ENCODE measurements at regions not wholly inside any gene's neighbourhood (a gene's known extent, or its start where the extent isn't known, plus 50 kb on each side); places are given as distances from the start of the nearest gene placed in this dataset.

DNA sequence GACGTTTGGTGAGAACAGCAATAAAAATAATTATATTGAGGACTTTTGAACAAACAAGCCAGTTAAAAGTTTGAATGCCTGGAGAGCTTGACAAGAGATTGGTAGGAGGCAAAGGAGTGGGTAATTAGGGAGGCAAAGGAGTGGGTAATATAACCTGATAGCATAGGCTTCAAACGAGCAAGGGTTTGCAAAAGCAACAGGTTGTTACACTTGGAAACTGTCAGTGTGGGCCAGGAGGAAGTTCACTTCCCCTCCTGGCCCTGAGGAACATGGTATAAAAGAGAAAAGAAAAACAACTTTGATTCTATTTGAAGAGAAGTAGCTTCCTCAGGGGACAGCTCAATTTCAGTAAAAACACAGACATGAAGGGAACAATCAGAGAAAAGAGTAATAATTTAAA lies 121.7 kb downstream of the CCER1 start:
- DNase-seq (ENCODE audit: low read depth) = no peak
- no peak overlapping the region for H3K4me3 ChIP-seq (ENCODE audit: low read depth, low read length)
- no peak for TF ChIP-seq CTCF (IDR thresholded peaks at IDR 0.05; ENCODE audit: insufficient read depth, low read depth, low read length)

DNA sequence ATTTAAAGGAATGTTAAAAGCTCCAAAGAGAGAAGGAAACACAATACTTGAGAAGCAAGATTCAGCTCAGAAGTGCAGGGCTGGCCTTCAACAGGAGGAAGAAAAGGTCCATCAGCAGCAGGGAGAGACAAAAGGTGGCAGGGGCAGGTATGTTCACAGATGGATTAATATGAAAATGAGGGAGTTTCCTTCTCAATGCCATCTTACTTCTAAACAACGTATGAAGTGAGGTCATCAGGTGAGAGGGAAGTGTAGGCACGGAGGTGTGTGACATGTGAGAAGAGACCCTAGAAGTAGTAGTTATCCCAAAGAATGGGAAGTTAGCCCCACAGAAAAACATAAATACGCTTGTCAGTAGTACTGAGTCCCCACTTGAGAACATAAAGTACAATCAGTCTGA lies 122.5 kb downstream of the CCER1 start:
- H3K4me3 ChIP-seq (ENCODE audit: low read depth, low read length) = no peak overlapping the region
- no peak for TF ChIP-seq CTCF (IDR thresholded peaks at IDR 0.05; ENCODE audit: insufficient read depth, low read depth, low read length)
- no peak for DNase-seq (ENCODE audit: low read depth)

GRCh38 chr12:90831712-90832111 lies 123.3 kb downstream of the CCER1 start:
- no peak for DNase-seq (ENCODE audit: low read depth)
- H3K4me3 ChIP-seq (ENCODE audit: low read depth, low read length) = no peak overlapping the region
- TF ChIP-seq CTCF (IDR thresholded peaks at IDR 0.05; ENCODE audit: insufficient read depth, low read depth, low read length) = no peak

GRCh38 chr12:90829044-90829443 lies 125.9 kb downstream of the CCER1 start:
- no peak overlapping the region for H3K4me3 ChIP-seq (ENCODE audit: low read depth, low read length)
- TF ChIP-seq CTCF (IDR thresholded peaks at IDR 0.05; ENCODE audit: insufficient read depth, low read depth, low read length) = no peak
- no peak for DNase-seq (ENCODE audit: low read depth)

DNA sequence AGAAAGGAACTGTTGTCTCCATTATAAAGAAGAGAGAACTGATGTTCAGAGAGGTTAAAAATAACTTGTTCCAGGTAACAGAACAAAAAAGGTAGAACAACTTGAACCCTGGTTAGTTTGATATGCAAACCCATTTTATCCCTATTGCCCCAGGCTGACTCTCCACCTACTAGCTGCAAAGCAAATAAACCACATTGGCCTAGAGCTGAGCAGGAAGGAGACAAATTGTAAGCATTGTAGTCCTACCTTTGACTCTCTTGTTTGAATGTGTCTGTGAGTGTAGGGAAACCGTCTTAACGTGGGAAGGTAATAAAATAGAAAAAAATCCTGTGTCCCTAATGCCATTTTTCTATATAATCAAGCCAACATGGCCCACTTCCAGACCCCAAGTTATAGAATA lies 126.4 kb downstream of the CCER1 start:
- no peak for TF ChIP-seq CTCF (IDR thresholded peaks at IDR 0.05; ENCODE audit: insufficient read depth, low read depth, low read length)
- H3K4me3 ChIP-seq (ENCODE audit: low read depth, low read length) = no peak overlapping the region
- DNase-seq (ENCODE audit: low read depth) = no peak

GRCh38 chr12:90827567-90827966 lies 127.4 kb downstream of the CCER1 start:
- no peak for TF ChIP-seq CTCF (IDR thresholded peaks at IDR 0.05; ENCODE audit: insufficient read depth, low read depth, low read length)
- DNase-seq (ENCODE audit: low read depth) = no peak
- no peak overlapping the region for H3K4me3 ChIP-seq (ENCODE audit: low read depth, low read length)

DNA sequence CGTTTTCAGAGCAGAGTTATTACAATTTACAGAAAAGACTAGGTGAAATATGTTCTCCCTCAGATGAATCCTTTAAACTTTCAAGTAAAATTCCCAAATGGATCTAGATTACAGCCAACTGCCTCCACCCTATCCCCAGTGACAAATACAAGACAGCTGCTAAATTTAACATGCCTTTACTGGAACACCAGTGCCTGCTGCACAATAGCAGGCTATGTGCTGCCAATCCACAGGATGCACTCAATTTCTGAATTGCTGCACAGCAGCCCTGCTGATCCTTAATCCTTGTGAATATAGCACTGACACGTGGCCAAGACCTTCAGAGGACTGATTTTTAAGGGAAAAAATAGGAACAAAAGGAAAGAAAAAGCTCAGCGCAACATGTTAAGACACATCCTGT lies 128.9 kb downstream of the CCER1 start:
- no peak overlapping the region for H3K4me3 ChIP-seq (ENCODE audit: low read depth, low read length)
- TF ChIP-seq CTCF (IDR thresholded peaks at IDR 0.05; ENCODE audit: insufficient read depth, low read depth, low read length) = no peak
- DNase-seq (ENCODE audit: low read depth) = no peak
